ENCODE measurements at regions not wholly inside any gene's neighbourhood (a gene's known extent, or its start where the extent isn't known, plus 50 kb on each side); places are given as distances from the start of the nearest gene placed in this dataset.
A peak's percentile ranks its signal among the peaks of the same experiment; 100 is the strongest.

- DNase-seq (ENCODE audit: low read depth), result no peak
These were observed 266.6 kb downstream of the TFCP2L1 start for GRCh38 chr2:121018136-121019061.

- peak; percentile 21 for DNase-seq (ENCODE audit: low read depth)
These were observed 265.9 kb downstream of the TFCP2L1 start for GRCh38 chr2:121019071-121019470.

DNA sequence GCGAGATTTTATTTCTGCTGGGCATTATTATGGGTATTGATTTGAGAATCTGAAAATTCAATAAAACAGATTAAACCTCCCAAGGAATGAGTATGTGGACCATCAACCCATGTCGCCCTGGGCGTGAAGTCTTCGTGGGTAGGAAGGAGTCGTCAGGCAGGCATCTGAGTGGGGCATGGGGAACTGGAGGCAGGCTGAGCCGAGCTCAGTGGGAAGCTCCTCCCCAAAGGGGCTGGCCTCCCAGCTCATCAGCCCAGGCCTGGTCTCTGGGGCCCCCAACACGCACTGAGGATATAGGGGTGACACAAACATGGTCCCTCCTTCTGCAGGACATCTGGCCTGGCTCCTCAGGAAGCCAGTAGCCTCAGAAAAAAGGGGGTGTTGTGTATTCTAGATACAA lies 265.2 kb downstream of the TFCP2L1 start:
- DNase-seq (ENCODE audit: low read depth), result no peak

- no peak for DNase-seq (ENCODE audit: low read depth)
These were observed 263.3 kb downstream of the TFCP2L1 start for GRCh38 chr2:121021685-121022084.

GRCh38 chr2:121028577-121028976 lies 256.4 kb downstream of the TFCP2L1 start:
- DNase-seq (ENCODE audit: low read depth), result no peak

- no peak for DNase-seq (ENCODE audit: low read depth)
These were observed 254.5 kb downstream of the TFCP2L1 start for GRCh38 chr2:121030523-121030922.

- no peak for DNase-seq (ENCODE audit: low read depth)
These were observed 253.2 kb downstream of the TFCP2L1 start for GRCh38 chr2:121031568-121032340.

DNA sequence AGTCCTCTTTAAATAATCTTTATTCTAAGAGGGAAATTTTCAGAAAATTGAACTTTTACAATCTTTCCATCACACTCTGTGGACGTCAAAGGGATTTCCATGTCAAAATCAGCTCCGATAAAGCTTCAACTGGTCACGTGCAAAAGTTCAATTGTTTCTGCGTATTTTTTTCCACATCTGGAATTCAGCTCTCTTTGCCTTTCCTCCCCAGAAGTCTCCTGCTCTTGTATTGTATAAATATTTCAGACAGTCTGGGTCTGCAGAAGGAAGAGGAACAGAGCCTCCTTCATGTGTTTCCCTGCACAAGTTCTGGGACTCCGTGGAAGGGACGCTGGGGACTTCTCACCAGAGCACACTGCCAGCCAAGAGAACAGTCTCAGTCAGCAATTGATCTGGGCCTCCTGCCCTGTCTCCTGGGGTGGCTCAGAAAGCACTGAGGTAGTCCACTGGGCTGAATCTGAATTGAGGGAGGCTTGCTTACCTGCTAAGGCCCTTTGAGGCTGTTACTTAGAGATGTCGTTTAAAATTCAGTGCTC lies 251.5 kb downstream of the TFCP2L1 start:
- DNase-seq (ENCODE audit: low read depth), result no peak

DNA sequence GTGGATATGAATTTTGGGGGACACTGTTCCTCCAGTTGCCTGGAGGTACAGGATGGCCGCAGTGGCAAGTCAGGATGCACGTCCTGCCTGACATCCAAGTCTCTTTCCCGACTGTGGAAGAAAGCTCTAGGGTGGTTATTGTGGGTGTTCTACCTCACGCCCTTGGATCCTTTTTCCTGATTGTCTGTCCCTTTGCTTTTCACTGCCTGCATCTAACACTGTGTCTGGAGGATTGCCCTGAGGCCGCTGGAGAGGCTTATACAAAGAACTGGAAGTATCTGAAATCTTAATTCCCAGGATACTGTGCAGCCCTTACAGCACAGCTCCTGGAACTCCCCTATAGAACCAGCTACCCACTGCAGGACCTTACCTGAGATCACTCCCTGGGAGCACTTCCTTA lies 250.5 kb downstream of the TFCP2L1 start:
- no peak for DNase-seq (ENCODE audit: low read depth)

DNA sequence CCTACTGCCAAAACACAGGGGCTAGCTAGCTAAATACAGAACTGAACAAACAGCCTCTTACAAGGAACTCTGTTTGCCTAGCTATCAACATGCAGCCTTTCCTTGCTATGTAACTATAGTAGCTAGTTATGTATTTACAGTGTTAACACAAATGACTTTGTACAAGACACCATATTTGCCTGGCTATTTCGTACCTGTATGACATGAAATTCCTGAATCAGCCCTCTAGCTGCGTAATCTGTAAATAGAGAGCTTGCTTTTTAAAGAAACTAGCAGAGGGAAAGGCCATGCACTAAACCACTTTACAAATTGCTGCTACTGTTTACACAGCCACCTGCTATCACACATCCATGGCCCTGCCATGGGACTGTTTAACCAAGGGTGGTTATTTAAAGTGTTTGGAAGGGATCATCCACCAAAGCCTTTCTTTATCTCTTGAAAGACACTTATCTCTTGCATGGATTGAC lies 248.7 kb downstream of the TFCP2L1 start:
- no peak for DNase-seq (ENCODE audit: low read depth)

DNA sequence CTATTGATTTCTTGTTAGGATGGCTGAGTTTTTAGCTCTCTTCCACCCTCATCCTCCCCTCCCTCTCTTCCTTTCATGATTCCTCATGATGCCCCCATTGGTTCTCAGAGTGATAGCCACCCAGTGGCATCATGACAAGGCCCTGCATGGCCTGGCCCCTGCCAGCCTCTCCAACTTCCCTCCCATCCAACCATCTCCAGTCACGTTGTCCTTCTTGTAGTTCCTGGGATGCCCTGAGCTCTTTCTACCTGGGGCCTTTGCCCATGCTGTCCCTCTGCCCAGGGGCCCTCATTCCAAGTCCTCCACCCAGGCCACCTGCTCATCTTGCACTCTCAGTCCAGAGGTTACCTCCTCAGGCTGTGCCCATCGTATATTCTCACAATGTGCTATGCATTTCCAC lies 247.5 kb downstream of the TFCP2L1 start:
- no peak for DNase-seq (ENCODE audit: low read depth)

DNA sequence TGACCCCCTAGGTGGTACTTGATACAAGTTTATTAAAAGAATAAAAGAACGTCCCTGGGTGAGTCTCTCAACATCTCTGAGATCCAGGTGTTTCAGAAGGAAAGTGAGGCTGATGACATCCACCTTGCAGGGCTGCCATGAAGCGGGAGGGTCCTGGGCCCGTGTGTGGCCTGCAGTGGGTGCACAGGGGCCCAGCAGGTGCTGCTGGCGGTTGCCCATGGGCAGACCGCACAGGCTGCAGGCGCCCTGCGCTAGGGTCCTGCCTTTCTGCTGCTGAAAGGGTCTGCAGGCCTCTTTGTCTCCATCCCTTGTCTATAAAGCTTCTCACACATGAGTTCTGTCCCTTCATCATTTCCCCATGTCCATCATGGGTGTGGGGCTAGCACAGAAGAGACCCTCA lies 247.0 kb downstream of the TFCP2L1 start:
- DNase-seq (ENCODE audit: low read depth), result no peak

DNA sequence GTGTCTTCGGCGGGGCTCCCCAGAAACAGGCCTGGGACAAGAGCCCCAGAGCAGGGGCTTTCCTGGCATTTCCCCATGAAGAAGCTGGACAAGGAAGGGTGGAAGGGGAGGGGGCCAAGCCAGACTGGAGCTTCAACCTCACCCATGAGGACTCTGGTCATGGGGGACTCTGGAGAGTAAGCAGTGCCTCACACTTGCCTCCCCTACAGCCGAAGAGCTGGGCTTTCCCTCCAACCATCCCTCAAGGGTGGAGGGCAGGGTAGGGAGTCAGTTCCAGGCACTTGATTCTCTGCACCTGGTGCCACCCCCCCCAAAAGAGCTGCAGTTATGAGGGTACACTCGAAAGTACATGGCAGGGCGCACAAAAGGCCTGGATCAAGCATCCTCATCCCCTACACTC lies 246.6 kb downstream of the TFCP2L1 start:
- DNase-seq (ENCODE audit: low read depth), result no peak

GRCh38 chr2:121038891-121039616 lies 245.9 kb downstream of the TFCP2L1 start:
- DNase-seq (ENCODE audit: low read depth), result peak; percentile 73

DNA sequence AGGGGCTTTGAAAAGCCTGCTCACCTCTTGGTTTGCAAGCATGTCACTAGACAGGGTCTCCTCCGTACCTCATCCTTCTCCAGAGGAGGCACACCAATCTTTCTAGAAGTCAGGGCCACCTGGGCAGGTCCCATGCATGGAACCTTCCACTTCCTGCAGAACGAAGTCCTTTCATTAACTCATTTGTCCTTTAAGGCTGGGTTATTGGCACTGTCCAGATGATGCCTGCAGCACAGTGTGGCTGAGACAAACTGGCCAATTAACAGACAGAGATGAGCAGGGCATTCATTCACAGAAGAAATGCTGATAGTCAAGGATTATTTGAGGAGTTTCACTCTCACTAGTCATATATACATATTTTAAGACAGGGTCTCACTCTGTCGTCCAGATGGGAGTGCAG lies 245.3 kb downstream of the TFCP2L1 start:
- DNase-seq (ENCODE audit: low read depth), result no peak

- DNase-seq (ENCODE audit: low read depth), result no peak
These were observed 243.5 kb downstream of the TFCP2L1 start for GRCh38 chr2:121041516-121041915.

- DNase-seq (ENCODE audit: low read depth), result no peak
These were observed 241.8 kb downstream of the TFCP2L1 start for GRCh38 chr2:121043061-121043826.

DNA sequence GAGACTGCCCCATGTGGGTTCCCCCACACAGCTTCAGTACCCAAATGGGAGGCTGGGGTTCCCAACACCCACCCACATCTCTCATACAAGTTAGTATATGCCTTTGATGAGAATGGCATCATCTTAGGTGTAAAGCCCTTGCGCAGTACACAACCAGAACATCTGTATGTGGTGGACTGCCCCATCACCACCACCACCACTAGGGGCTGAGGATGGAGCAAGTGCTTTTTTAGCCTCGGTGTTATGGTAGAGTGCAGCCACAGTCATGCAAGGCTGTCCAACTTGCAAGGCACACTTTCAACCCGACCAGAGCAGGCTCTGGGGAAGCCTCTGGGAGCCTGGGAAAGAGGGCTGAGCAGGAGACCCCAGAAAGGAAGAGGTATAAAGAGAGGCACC lies 241.2 kb downstream of the TFCP2L1 start:
- no peak for DNase-seq (ENCODE audit: low read depth)

GRCh38 chr2:121044412-121044811 lies 240.6 kb downstream of the TFCP2L1 start:
- DNase-seq (ENCODE audit: low read depth), result no peak

DNA sequence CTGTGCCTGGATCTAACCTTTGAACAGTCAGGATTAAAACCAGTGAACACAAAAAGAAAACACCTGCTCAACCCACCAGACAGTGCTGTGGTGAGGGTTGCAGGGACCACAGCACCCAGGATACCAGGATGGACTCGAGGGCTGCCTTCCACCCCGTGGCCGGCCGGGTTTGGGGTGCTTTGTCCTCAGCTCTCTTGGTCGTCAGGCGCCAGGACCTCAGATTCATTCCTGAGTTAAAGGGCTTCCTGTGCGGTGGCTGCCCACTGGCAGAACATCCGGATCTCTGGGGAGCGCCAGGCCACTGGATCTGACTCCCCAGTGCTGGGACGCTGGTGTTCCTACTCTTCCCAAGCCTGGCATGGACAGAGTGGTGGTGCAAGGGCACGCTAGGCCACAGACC lies 239.8 kb downstream of the TFCP2L1 start:
- no peak for DNase-seq (ENCODE audit: low read depth)

DNA sequence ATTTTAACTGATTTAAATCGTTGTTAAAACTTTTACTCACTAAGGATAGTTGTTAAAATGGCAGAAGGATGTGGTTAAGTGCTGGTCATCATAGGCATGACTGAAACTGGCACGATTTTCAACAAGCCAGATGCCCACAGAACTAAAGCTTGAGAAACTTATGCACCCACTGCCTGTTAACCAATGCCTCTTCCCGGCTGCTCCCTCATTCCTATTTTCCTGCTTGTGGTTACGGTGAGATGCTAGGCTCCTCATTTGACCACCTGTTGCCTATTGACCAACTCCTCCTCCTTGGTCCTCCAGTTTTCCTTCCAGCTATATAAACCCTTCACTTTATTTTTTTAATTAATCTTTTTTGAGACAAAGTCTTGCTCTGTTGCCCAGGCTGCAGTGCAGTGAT lies 238.7 kb downstream of the TFCP2L1 start:
- DNase-seq (ENCODE audit: low read depth), result peak; percentile 35

Data from Daoy (cell line).